Activated T-helper 17 cell treated with anti-CD3 and anti-CD28 coated beads, Interleukin-2, amount 50 U/mL, for 72 hours (primary cell): ENCODE measurements at regions not wholly inside any gene's neighbourhood (a gene's known extent, or its start where the extent isn't known, plus 50 kb on each side); places are given as distances from the start of the nearest gene placed in this dataset.
A peak's percentile ranks its signal among the peaks of the same experiment; 100 is the strongest.

ENCODE experiments used
- ATAC-seq: fragments of 150-1000 bp; cut with Tn5 transposase; replicated peaks from 2 replicates; pipeline ENCODE4 v1.10.0; 2021; ENCODE audit warnings: mild to moderate bottlenecking, moderate library complexity
- H3K27ac Mint-ChIP-seq: one replicate; pipeline ENCODE4 v1.8.0; 2022; ENCODE audit warnings: mixed read lengths
- H3K27me3 Mint-ChIP-seq: one replicate; pipeline ENCODE4 v1.8.0; 2022; ENCODE audit warnings: mixed read lengths
- H3K36me3 Mint-ChIP-seq: one replicate; pipeline ENCODE4 v1.8.0; 2022; ENCODE audit warnings: low read depth, mild to moderate bottlenecking, mixed read lengths
- H3K4me1 Mint-ChIP-seq: one replicate; pipeline ENCODE4 v1.8.0; 2022; ENCODE audit warnings: mixed read lengths
- H3K4me3 Mint-ChIP-seq: one replicate; pipeline ENCODE4 v1.8.0; 2022; ENCODE audit warnings: mild to moderate bottlenecking, mixed read lengths
- H3K9me3 Mint-ChIP-seq: one replicate; pipeline ENCODE4 v1.8.0; 2022; ENCODE audit warnings: mixed read lengths

DNA sequence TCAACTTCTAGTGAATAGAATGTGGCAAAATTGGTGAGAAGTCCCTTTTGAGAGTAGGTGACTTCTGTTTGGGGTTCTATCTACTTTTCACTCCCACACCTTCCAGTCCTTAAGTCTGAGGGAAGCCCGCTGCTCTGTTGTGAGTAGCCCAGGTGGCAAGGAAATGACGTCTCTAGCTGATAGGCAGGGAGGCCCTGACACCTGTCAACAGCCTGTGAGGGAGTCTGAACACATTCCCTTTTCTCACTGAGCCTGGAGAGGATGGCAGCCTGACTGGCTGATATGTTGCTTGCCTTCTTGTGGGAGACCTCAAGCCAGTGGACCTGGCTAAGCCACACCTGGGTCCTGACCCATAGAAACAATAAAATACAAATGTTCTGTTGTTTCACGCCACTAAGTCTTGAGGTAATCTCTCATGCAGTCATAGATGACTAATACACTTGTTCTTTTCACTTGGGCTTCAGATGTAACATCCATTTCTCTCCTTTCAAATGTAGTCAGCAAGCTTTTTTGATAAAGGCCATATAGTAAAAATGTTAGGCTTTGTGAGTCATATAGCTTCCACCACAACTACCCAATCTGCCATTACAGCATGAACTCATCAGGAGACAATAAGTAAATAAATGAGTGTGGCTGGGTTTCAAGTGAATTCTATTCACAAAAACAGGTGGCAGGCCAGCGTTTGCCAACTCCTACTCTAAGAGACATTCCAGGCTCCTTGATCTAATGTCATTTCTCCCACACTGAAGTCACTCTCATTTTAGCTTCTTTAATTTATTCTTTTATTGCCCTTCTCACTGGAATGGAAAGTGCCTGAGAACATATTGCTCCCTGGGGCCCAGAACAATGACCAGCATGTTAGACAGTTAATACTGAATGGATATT is 265.1 kb upstream of the MAD2L1 start:
- ATAC-seq, result peak; percentile 84
- Mint-ChIP-seq H3K27ac (no peak overlapping the region), H3K4me1 (no peaks in the 10 kb centered on the region), H3K4me3 (no peak overlapping the region), H3K27me3 (peaks cover 4% of the 10 kb centered on the region), H3K36me3 (no peaks in the 10 kb centered on the region), H3K9me3 (no peaks in the 10 kb centered on the region)

DNA sequence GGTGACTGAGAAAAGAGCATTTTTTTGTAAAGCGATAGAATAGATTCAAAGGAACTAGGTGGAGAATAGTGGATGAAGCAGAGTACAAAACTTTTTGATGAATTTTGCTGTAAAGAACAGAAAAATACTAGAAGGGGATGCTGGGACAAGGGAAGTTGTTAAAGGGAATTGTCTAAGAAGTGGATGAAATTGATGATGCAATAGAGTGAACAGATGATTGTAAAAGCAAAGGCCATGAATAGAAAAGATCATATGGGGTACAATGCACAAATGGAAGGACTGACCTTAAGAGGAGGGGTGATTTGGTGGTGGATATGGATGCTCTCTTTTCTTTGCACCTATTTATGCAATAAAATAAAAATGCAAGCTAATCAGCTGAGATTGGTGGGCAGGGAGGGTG is 262.7 kb upstream of the MAD2L1 start:
- Mint-ChIP-seq H3K9me3 (no peaks in the 10 kb centered on the region), H3K4me1 (no peaks in the 10 kb centered on the region), H3K27me3 (peaks cover 8% of the 10 kb centered on the region), H3K4me3 (no peak overlapping the region), H3K27ac (no peak overlapping the region), H3K36me3 (no peaks in the 10 kb centered on the region)
- no peak for ATAC-seq

DNA sequence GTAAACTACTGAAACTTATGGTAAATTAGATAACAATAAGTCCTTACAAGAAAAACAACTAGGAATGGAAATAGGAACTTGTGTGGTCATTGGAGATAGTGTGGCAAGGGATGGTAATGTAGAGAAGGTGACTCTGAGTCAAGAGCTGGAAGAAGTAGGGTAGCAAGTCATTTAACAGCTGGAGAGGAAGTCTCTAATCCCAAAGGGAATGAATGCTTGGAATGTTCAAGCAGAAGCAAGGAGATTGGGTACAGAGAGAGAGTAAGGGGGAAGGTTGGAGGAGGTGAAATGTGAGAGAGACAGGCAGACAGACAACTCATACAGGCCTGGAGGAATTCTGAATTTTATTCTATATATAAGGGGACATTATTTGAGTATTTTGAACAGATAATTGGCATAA is 260.6 kb upstream of the MAD2L1 start:
- Mint-ChIP-seq H3K27me3 (peaks cover 12% of the 10 kb centered on the region), H3K4me1 (no peaks in the 10 kb centered on the region), H3K4me3 (no peak overlapping the region), H3K27ac (no peak overlapping the region), H3K9me3 (no peaks in the 10 kb centered on the region), H3K36me3 (no peaks in the 10 kb centered on the region)
- ATAC-seq, result no peak

DNA sequence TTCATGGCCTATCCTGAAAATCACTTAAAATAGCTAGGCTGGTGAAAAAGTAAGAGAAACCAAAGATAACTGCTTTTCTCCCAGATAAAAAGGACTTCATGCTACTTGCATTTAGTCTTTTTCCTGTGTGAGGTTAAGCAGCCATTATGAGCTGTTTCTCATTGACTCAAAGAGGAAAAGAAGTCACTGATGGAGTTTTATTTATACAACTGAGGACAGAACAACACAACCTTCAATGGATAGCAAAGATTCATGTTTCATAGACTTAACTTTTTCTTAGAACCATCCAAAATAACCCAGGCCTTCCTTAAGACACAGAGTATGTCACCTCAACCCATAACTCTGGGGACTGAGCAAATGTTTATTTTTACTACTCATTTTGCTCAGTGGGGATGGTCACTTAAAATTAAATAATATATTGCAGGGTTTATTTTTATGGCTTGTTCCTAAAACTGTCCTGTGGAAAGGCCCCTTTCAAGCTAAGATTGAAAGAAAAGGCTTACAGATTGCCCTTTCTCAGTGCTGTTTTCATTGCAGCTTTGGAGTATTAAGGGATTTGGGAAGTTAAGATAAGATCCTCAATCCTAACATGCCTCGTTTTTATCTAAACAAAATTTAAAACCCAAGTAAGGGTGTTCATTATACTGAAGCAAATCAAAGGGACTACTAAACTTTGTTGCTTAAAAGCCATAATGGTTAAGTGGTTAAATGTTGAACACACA is 252.6 kb upstream of the MAD2L1 start:
- Mint-ChIP-seq H3K36me3 (no peaks in the 10 kb centered on the region), H3K4me3 (no peak overlapping the region), H3K27me3 (peaks cover 8% of the 10 kb centered on the region), H3K9me3 (peaks cover 3% of the 10 kb centered on the region), H3K4me1 (no peaks in the 10 kb centered on the region), H3K27ac (no peak overlapping the region)
- ATAC-seq, result no peak

DNA sequence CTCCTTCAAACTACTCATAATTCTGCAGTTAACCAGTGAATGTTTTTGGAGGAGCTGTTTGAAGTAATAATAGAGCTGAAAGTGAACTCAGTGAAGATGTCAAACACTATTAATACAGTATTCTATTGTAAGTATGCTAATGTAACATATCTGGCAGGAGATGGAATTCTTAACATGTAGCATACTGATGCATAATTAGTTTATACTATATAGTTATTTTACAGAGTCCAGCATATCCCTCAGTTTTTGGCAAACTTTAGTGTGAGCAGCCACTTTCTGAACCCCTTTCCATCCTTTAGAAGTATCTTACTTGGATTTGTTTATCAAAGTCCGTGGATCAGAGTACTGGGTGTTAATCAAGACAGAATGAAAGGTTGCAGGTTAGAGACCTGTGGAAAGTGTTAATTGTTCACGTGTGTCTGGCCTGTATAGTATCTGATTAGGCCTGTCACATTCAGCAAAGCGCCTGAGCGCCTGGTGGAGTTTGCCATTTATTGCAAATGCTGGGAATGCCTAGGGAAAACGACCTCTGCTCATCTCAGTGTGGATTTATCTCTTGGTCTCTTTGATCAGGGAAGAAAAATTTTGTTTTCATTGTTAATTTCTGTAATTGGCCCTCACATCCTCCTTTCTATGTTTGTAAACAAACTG is 251.7 kb upstream of the MAD2L1 start:
- ATAC-seq, result no peak
- Mint-ChIP-seq H3K36me3 (no peaks in the 10 kb centered on the region), H3K9me3 (peaks cover 4% of the 10 kb centered on the region), H3K4me1 (no peaks in the 10 kb centered on the region), H3K27ac (no peak overlapping the region), H3K4me3 (no peak overlapping the region), H3K27me3 (peaks cover 8% of the 10 kb centered on the region)

DNA sequence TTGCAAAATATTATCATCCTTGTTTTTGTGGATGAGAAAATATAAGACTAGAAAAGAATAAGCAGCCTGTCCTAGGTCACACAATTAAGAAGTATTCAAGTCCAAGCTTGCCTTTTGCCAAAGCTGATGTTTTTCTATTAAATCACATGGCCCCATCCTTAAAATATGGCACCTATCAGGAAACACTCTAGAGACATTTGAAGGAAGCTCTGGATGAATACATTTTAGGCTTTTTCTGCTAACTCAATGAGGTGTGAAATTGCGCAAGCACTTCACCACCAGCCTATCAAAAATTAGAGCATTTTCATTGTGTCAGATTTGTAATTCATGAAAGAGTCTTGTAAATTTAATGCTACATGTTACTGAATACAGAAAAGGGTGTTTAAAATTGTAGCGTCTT is 251.1 kb upstream of the MAD2L1 start:
- Mint-ChIP-seq H3K9me3 (peaks cover 4% of the 10 kb centered on the region), H3K27ac (no peak overlapping the region), H3K36me3 (no peaks in the 10 kb centered on the region), H3K4me3 (no peak overlapping the region), H3K4me1 (no peaks in the 10 kb centered on the region), H3K27me3 (peaks cover 7% of the 10 kb centered on the region)
- no peak for ATAC-seq

DNA sequence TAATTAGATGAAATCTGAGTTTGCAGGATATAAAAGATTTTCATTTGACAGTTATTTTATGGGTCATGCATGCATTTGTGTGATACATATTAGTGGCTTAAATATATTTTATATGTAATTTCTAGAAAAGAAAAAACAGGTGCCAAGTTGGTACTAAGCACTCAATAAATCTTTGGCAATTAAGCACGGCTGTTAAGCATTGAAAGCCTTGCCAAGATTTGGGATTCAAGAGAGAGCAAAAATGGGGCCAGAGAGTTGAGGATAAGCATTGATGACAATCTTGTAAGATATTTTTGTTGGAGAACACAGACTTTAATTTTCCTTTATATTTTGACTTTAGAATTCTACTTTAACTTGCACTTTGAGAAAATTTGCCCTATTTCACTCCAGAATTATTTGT is 249.8 kb upstream of the MAD2L1 start:
- peaks cover 4% of the 10 kb centered on the region for H3K9me3 Mint-ChIP-seq
- no peak overlapping the region for H3K27ac Mint-ChIP-seq
- H3K27me3 Mint-ChIP-seq, result peaks cover 4% of the 10 kb centered on the region
- H3K4me1 Mint-ChIP-seq, result no peaks in the 10 kb centered on the region
- no peaks in the 10 kb centered on the region for H3K36me3 Mint-ChIP-seq
- H3K4me3 Mint-ChIP-seq, result no peak overlapping the region
- no peak for ATAC-seq

DNA sequence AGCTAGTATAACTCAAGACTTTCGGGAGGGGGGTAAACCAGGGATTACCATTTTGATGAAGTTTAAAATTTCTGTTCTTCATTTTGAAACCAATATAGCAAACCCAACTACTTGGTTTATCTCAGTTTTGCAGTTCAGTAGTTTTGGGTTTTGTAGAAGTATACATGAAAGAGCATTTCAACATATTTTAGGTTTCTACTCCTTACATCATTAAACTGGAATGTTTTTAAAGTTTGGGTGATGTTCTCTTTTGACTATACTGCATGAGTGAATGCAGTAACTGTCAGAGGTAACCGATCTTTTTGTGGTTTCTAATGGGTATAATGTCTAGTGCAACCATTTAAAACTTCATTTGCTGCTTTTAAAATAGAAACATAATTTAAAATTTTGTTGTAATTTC is 248.3 kb upstream of the MAD2L1 start:
- Mint-ChIP-seq H3K9me3 (peaks cover 10% of the 10 kb centered on the region), H3K36me3 (no peaks in the 10 kb centered on the region), H3K27me3 (peaks cover 10% of the 10 kb centered on the region), H3K4me3 (no peak overlapping the region), H3K4me1 (no peaks in the 10 kb centered on the region), H3K27ac (no peak overlapping the region)
- no peak for ATAC-seq

DNA sequence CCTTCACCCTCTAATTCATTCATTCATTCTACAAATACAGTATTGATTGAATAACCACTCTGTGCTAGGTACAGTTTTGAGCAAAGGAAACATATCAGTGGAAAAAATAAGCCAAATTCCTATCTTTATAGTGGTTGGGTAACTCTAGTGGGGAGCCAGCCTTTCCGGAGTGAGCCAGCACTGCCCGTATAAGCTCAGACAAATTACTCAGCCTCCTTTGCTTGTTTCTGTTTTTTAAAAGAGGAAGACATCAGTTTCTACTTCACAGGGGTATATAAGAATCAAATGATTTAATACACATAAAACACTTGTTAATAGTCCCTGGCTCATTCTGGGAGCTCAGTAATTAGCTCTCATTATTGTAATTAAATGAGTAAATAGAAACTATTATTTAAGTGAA is 238.2 kb upstream of the MAD2L1 start:
- Mint-ChIP-seq H3K4me1 (no peaks in the 10 kb centered on the region), H3K27ac (no peak overlapping the region), H3K27me3 (no peaks in the 10 kb centered on the region), H3K4me3 (no peak overlapping the region), H3K36me3 (no peaks in the 10 kb centered on the region), H3K9me3 (peaks cover 4% of the 10 kb centered on the region)
- no peak for ATAC-seq

DNA sequence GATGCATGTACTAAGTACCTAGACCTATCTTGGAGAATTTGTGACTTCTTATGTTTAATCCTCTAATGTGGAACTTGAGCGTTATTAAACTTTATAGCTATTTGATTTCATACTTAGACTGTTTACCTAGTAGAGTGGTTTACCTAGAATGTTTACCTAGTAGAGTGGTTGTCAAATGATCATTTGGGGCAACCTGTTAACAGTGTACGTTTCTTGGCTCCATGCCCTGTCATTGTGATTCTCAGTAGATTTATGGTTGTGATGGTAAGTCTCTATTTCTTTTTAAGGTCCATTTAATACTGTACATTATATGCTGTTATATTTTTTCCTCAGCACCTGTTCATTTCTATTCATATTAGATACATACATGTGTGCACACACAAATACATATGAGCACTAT is 233.0 kb upstream of the MAD2L1 start:
- H3K9me3 Mint-ChIP-seq, result peaks cover 4% of the 10 kb centered on the region
- no peaks in the 10 kb centered on the region for H3K36me3 Mint-ChIP-seq
- no peaks in the 10 kb centered on the region for H3K27me3 Mint-ChIP-seq
- no peak overlapping the region for H3K27ac Mint-ChIP-seq
- ATAC-seq, result no peak
- no peaks in the 10 kb centered on the region for H3K4me1 Mint-ChIP-seq
- H3K4me3 Mint-ChIP-seq, result no peak overlapping the region

DNA sequence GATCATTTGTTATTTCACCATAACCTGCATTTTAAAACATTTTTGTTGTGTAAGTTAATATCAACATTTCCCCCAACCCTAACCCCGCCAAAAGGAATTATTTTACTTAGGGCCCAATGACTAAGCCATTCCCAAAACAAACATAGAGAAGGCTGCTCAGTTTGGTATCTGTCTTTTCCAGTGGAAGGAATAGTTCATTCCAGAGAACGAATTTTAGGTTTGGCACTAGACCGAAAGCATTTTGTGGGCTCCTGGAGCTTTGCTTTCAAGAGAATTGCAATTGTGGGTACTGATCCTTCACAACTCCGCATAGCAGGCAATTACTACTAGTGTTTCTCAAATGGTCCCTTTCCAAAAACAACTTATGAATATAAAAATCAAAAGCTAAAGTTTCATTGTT is 226.7 kb upstream of the MAD2L1 start:
- Mint-ChIP-seq H3K9me3 (no peaks in the 10 kb centered on the region), H3K36me3 (no peaks in the 10 kb centered on the region), H3K4me1 (no peaks in the 10 kb centered on the region), H3K4me3 (no peak overlapping the region), H3K27ac (no peak overlapping the region), H3K27me3 (no peaks in the 10 kb centered on the region)
- no peak for ATAC-seq

DNA sequence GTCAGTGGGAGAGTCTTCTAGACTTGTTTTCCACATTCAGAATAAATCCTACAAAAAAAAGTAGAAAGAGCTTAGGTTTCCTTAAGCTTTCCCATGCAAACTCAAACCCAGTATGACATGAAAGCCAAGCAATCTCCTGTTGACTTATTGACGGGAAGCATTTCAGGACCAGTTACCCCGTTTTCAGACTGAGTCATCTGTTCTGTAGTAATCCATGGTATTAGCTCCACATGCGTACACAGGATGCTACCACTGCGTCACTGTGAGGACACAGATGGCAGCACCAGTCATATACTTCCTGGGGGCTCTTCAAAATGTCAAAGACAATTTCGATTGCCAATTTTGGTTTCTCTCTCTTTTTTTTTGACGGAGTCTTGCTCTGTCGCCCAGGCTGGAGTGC is 224.9 kb upstream of the MAD2L1 start:
- no peak overlapping the region for H3K4me3 Mint-ChIP-seq
- no peaks in the 10 kb centered on the region for H3K4me1 Mint-ChIP-seq
- no peak for ATAC-seq
- no peaks in the 10 kb centered on the region for H3K36me3 Mint-ChIP-seq
- H3K9me3 Mint-ChIP-seq, result no peaks in the 10 kb centered on the region
- no peaks in the 10 kb centered on the region for H3K27me3 Mint-ChIP-seq
- H3K27ac Mint-ChIP-seq, result no peak overlapping the region

DNA sequence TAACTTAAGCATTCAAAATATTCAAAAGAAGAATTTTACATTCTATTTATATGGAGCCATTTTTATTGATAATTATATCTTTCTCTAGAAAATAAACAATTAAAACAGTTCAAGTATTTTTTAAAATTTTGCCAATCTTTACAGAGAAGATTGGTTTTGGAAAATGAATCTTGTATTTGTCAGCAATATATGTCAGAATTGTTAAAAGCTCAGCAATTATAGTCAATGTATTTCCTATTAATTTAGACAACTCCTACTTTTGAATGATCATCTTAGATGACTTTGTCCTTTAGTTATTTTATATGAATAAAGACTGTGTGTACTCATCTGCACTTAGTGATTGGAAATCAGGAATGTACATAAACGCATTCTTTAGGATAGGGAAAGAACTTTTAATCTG is 223.9 kb upstream of the MAD2L1 start:
- no peaks in the 10 kb centered on the region for H3K36me3 Mint-ChIP-seq
- H3K27me3 Mint-ChIP-seq, result no peaks in the 10 kb centered on the region
- no peaks in the 10 kb centered on the region for H3K9me3 Mint-ChIP-seq
- ATAC-seq, result no peak
- no peaks in the 10 kb centered on the region for H3K4me1 Mint-ChIP-seq
- H3K27ac Mint-ChIP-seq, result no peak overlapping the region
- H3K4me3 Mint-ChIP-seq, result no peak overlapping the region

DNA sequence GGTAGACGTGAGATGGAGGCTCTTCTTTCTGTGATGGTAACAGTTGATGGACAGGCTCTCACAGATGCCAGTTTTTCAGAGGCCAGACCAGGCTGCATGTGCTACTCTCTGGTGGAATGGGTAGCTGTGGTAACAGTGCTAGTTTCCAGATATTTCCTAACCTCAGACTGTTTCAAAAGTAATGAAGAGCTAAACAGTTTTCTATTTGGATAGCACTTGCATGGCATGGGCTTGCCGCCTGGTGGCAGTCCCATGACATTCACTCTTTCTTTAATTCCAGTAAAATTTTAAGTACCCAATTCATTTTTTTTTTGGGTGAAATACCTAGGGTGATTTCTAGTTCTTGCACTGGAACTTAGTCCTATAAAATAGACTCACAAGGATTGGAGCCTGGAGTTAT is 220.2 kb upstream of the MAD2L1 start:
- ATAC-seq, result no peak
- no peaks in the 10 kb centered on the region for H3K36me3 Mint-ChIP-seq
- H3K4me1 Mint-ChIP-seq, result no peaks in the 10 kb centered on the region
- H3K27me3 Mint-ChIP-seq, result peaks cover 2% of the 10 kb centered on the region
- H3K9me3 Mint-ChIP-seq, result no peaks in the 10 kb centered on the region
- no peak overlapping the region for H3K27ac Mint-ChIP-seq
- H3K4me3 Mint-ChIP-seq, result no peak overlapping the region

DNA sequence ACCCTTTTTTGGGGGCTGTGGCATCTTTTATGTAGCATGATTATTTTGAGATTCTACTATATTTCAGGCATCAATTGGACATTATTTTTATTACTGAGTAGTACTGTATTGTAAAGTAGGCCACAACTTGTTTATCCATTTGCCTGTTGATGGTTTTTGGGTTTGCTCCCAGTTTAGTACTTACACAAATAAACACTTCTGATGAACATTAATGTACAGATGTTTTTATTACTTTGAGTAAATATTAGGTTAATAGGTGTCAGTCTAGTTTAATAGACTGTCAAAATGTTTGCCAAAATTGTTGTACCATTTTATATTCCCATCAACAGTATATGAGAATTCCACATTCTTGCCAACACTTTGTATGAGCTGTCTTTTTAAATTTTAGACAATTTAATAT is 214.9 kb upstream of the MAD2L1 start:
- H3K4me1 Mint-ChIP-seq, result no peaks in the 10 kb centered on the region
- no peak overlapping the region for H3K4me3 Mint-ChIP-seq
- H3K36me3 Mint-ChIP-seq, result no peaks in the 10 kb centered on the region
- H3K27me3 Mint-ChIP-seq, result peaks cover 2% of the 10 kb centered on the region
- no peaks in the 10 kb centered on the region for H3K9me3 Mint-ChIP-seq
- H3K27ac Mint-ChIP-seq, result no peak overlapping the region
- no peak for ATAC-seq
